HEK293T (cell line): ENCODE measurements at regions not wholly inside any gene's neighbourhood (a gene's known extent, or its start where the extent isn't known, plus 50 kb on each side); places are given as distances from the start of the nearest gene placed in this dataset.

ENCODE experiments used
- ARNT ChIP-seq: fragments of 450-650 bp; IDR thresholded peaks from 2 replicates; pipeline ENCODE4 v1.6.1; 2017; ENCODE audit warnings: mild to moderate bottlenecking
- BHLHE40 ChIP-seq: fragments of 450-650 bp; IDR thresholded peaks from 2 replicates; pipeline ENCODE4 v1.6.1; 2016; ENCODE audit warnings: mild to moderate bottlenecking, moderate library complexity, borderline replicate concordance
- FOXK2 ChIP-seq: fragments of 450-650 bp; IDR thresholded peaks from 2 replicates; pipeline ENCODE4 v1.6.1; 2016; ENCODE audit warnings: mild to moderate bottlenecking
- HDGF ChIP-seq: fragments of 450-650 bp; IDR thresholded peaks from 2 replicates; pipeline ENCODE4 v1.6.1; 2017; ENCODE audit warnings: antibody characterized with exemption, borderline replicate concordance
- LEF1 ChIP-seq: fragments of 450-650 bp; IDR thresholded peaks from 2 replicates; pipeline ENCODE4 v1.6.1; 2017; ENCODE audit warnings: mild to moderate bottlenecking, borderline replicate concordance
- PKNOX1 ChIP-seq: fragments of 450-650 bp; IDR thresholded peaks from 2 replicates; pipeline ENCODE4 v1.6.1; 2016
- SP1 ChIP-seq: fragments of 450-650 bp; IDR thresholded peaks from 2 replicates; pipeline ENCODE4 v1.6.1; 2017
- SUZ12 ChIP-seq: fragments of 450-650 bp; IDR thresholded peaks from 2 replicates; pipeline ENCODE4 v1.6.1; 2016; ENCODE audit warnings: mild to moderate bottlenecking
- TARDBP ChIP-seq: fragments of 450-650 bp; IDR thresholded peaks from 2 replicates; pipeline ENCODE4 v1.6.1; 2016
- ZNF384 ChIP-seq: fragments of 450-650 bp; IDR thresholded peaks from 2 replicates; pipeline ENCODE4 v1.6.1; 2016

- TF ChIP-seq FOXK2 (no peak), SP1 (no peak), SUZ12 (no peak), ZNF384 (no peak), ARNT (no peak), BHLHE40 (no peak), HDGF (no peak), LEF1 (no peak), TARDBP (no peak), PKNOX1 (no peak)
Observed at GRCh38 chr18:22601481-22601880, 183.8 kb upstream of the CTAGE1 start.
